GM12875 (cell line): ENCODE measurements at regions not wholly inside any gene's neighbourhood (a gene's known extent, or its start where the extent isn't known, plus 50 kb on each side); places are given as distances from the start of the nearest gene placed in this dataset.
A peak's percentile ranks its signal among the peaks of the same experiment; 100 is the strongest.

Experiments
- H3K4me3 ChIP-seq: one replicate; pipeline ENCODE4 v1.5.1; 2011; ENCODE audit warnings: low read depth, low read length, control low read depth
- CTCF ChIP-seq: IDR thresholded peaks from 2 replicates; pipeline ENCODE4 v1.5.1; 2011; ENCODE audit warnings: low read depth, mild to moderate bottlenecking, control low read depth, inconsistent platforms, low read length, moderate library complexity, borderline replicate concordance; ENCODE audit not compliant: insufficient read depth

GRCh38 chr2:150618245-150618895 is 130.9 kb upstream of the RND3 start:
- TF ChIP-seq CTCF = no peak
- no peak overlapping the region for H3K4me3 ChIP-seq

GRCh38 chr2:150617351-150617978 is 130.0 kb upstream of the RND3 start:
- H3K4me3 ChIP-seq = no peak overlapping the region
- TF ChIP-seq CTCF = no peak

GRCh38 chr2:150612957-150613710 is 125.7 kb upstream of the RND3 start:
- H3K4me3 ChIP-seq = no peak overlapping the region
- TF ChIP-seq CTCF = no peak

GRCh38 chr2:150610670-150611279 is 123.3 kb upstream of the RND3 start:
- no peak overlapping the region for H3K4me3 ChIP-seq
- TF ChIP-seq CTCF = peak; percentile 46; the same call in 1 of the 2 replicates

GRCh38 chr2:150609831-150610582 is 122.5 kb upstream of the RND3 start:
- H3K4me3 ChIP-seq = no peak overlapping the region

GRCh38 chr2:150608341-150608740 is 120.9 kb upstream of the RND3 start:
- H3K4me3 ChIP-seq = no peak overlapping the region
- no peak for TF ChIP-seq CTCF

More at GRCh38 chr2:150609831-150610582, 122.5 kb upstream of the RND3 start:
- no peak for TF ChIP-seq CTCF
